ENCODE measurements at regions not wholly inside any gene's neighbourhood (a gene's known extent, or its start where the extent isn't known, plus 50 kb on each side); places are given as distances from the start of the nearest gene placed in this dataset.

DNA sequence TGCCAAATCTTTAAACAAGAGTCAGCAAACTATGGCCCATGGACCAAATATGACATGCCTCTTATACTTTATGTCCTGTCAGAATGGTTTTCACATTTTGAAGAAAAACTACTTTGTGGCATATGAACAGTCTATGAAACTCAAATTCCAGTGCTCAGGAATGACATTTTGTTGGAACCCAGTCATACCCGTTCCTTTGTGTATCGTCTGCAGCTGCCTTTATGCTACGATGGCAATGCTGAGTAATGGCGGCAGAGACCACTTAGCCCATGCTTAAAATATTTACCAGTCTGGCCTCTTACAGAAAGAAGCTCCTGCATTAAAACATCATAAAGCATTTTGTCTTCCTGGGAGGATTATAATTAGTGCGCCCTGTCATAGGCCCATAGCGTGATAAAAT, 140.5 kb upstream of the FHL2 start:
- Histone ChIP-seq H3K9me3 (ENCODE audit: control insufficient read depth, insufficient read depth, low read length) (no peaks in the 10 kb centered on the region), H3K36me3 (ENCODE audit: control insufficient read depth, insufficient read depth, low read length) (no peaks in the 10 kb centered on the region), H3K4me3 (ENCODE audit: low read length) (no peak overlapping the region), H3K4me1 (ENCODE audit: control insufficient read depth, insufficient read depth, low read length) (no peaks in the 10 kb centered on the region), H3K27ac (ENCODE audit: low read length) (no peak overlapping the region), H3K27me3 (ENCODE audit: control insufficient read depth, insufficient read depth, low read length) (no peaks in the 10 kb centered on the region)
- TF ChIP-seq, protein P1, sequence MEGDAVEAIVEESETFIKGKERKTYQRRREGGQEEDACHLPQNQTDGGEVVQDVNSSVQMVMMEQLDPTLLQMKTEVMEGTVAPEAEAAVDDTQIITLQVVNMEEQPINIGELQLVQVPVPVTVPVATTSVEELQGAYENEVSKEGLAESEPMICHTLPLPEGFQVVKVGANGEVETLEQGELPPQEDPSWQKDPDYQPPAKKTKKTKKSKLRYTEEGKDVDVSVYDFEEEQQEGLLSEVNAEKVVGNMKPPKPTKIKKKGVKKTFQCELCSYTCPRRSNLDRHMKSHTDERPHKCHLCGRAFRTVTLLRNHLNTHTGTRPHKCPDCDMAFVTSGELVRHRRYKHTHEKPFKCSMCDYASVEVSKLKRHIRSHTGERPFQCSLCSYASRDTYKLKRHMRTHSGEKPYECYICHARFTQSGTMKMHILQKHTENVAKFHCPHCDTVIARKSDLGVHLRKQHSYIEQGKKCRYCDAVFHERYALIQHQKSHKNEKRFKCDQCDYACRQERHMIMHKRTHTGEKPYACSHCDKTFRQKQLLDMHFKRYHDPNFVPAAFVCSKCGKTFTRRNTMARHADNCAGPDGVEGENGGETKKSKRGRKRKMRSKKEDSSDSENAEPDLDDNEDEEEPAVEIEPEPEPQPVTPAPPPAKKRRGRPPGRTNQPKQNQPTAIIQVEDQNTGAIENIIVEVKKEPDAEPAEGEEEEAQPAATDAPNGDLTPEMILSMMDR (IDR thresholded peaks at IDR 0.05): no peak
- DNase-seq (no peak), ATAC-seq (no peak)
- Mint-ChIP-seq H3K27me3 (ENCODE audit: low read depth in 2 of 2) (peaks cover 13 to 14% of the 10 kb centered on the region in 2 donors), H3K27ac (no peak overlapping the region), H3K4me1 (no peaks in the 10 kb centered on the region), H3K36me3 (no peaks in the 10 kb centered on the region), H3K4me3 (no peak overlapping the region), H3K9me3 (no peaks in the 10 kb centered on the region)
- intact Hi-C loops (cut with micrococcal nuclease): no loop called here
- 82% methylated on average over 6 of the region's 6 CpGs for WGBS (ENCODE audit: insufficient coverage)

DNA sequence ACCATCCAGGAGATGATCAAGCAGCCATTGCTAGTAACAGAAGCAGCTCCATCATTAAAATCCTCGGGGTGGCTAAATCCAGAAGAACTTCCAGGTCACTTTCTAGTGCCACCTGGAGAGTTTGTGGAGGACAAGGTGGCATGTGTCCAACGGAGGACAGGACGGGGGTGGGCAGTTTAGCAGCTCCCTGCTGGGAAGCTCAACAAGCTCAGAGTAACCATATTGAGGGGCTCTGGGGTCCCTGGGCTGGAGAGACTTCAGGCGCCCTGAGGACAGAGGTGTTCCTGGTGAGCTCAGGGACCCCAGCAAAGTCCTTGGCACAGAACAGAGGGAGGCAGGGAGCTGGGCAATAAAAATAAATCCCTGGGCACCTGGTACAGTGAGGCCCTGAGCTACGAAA, 140.0 kb upstream of the FHL2 start:
- peaks cover 13 to 14% of the 10 kb centered on the region in 2 donors for H3K27me3 Mint-ChIP-seq (ENCODE audit: low read depth in 2 of 2)
- H3K4me1 Mint-ChIP-seq: no peaks in the 10 kb centered on the region
- H3K9me3 Mint-ChIP-seq: no peaks in the 10 kb centered on the region
- Histone ChIP-seq H3K27ac (ENCODE audit: low read length) (no peak overlapping the region), H3K4me1 (ENCODE audit: control insufficient read depth, insufficient read depth, low read length) (no peaks in the 10 kb centered on the region), H3K36me3 (ENCODE audit: control insufficient read depth, insufficient read depth, low read length) (no peaks in the 10 kb centered on the region), H3K27me3 (ENCODE audit: control insufficient read depth, insufficient read depth, low read length) (no peaks in the 10 kb centered on the region), H3K4me3 (ENCODE audit: low read length) (no peak overlapping the region), H3K9me3 (ENCODE audit: control insufficient read depth, insufficient read depth, low read length) (no peaks in the 10 kb centered on the region)
- no peak for DNase-seq
- no peak for ATAC-seq
- intact Hi-C loops (cut with micrococcal nuclease): no loop called here
- no peak overlapping the region for H3K27ac Mint-ChIP-seq
- TF ChIP-seq, protein P1 (IDR thresholded peaks at IDR 0.05): no peak
- no peak overlapping the region for H3K4me3 Mint-ChIP-seq
- no peaks in the 10 kb centered on the region for H3K36me3 Mint-ChIP-seq
- WGBS (ENCODE audit: insufficient coverage): 88% methylated on average over 5 of the region's 5 CpGs

DNA sequence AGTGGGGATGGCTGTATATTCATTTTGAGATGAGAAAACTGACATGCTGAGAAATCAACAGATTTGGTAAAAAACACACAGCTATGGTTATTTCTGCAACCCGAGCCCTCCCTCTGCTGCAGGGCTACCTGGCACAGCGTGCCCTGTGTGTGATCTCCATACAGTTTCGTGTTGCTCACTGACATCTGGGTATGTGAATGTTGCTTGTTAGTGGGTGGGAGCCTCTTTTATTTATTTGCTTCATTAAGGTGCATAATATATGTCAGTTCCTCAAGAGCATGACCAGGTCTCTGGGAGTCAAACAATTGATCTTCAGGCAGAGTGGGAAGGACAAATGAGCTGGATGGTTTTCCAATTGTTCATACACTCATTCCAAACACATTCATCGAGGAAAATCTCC, 139.1 kb upstream of the FHL2 start:
- Mint-ChIP-seq H3K27ac (no peak overlapping the region), H3K36me3 (no peaks in the 10 kb centered on the region), H3K27me3 (ENCODE audit: low read depth in 2 of 2) (peaks cover 13 to 14% of the 10 kb centered on the region in 2 donors), H3K9me3 (no peaks in the 10 kb centered on the region), H3K4me1 (no peaks in the 10 kb centered on the region), H3K4me3 (no peak overlapping the region)
- Histone ChIP-seq H3K27ac (ENCODE audit: low read length) (no peak overlapping the region), H3K9me3 (ENCODE audit: control insufficient read depth, insufficient read depth, low read length) (no peaks in the 10 kb centered on the region), H3K36me3 (ENCODE audit: control insufficient read depth, insufficient read depth, low read length) (no peaks in the 10 kb centered on the region), H3K4me1 (ENCODE audit: control insufficient read depth, insufficient read depth, low read length) (no peaks in the 10 kb centered on the region), H3K4me3 (ENCODE audit: low read length) (no peak overlapping the region), H3K27me3 (ENCODE audit: control insufficient read depth, insufficient read depth, low read length) (no peaks in the 10 kb centered on the region)
- TF ChIP-seq, protein P1 (IDR thresholded peaks at IDR 0.05): no peak
- no peak for ATAC-seq
- 70% methylated on average over 4 of the region's 4 CpGs for WGBS (ENCODE audit: insufficient coverage)
- intact Hi-C loops (cut with micrococcal nuclease): no loop called here
- DNase-seq: no peak

DNA sequence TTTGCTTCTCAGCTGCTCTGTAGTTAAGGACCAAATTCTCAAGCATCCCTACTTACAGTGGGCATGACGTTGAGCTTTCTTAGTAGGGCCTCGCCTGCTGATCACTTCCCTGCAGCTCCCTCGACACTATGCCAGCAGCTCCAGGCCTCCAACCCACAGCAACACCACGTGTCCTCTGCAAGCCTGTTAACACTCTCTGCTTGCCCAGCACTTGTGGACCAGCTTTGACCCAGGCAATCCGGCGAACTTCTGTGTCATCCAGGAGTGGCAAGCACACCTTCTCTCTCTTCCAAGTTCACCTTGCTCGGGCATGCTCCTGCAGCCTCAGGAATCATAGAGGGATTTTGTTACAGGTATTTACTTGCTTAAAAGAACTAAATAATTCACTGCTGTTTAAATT, 138.6 kb upstream of the FHL2 start:
- TF ChIP-seq, protein P1 (IDR thresholded peaks at IDR 0.05): no peak

More for the DNA sequence above, 138.6 kb upstream of the FHL2 start:
- no peaks in the 10 kb centered on the region for H3K9me3 Mint-ChIP-seq
- no peak for DNase-seq
- Histone ChIP-seq H3K9me3 (ENCODE audit: control insufficient read depth, insufficient read depth, low read length) (no peaks in the 10 kb centered on the region), H3K4me3 (ENCODE audit: low read length) (no peak overlapping the region), H3K27ac (ENCODE audit: low read length) (no peak overlapping the region), H3K36me3 (ENCODE audit: control insufficient read depth, insufficient read depth, low read length) (no peaks in the 10 kb centered on the region), H3K4me1 (ENCODE audit: control insufficient read depth, insufficient read depth, low read length) (no peaks in the 10 kb centered on the region), H3K27me3 (ENCODE audit: control insufficient read depth, insufficient read depth, low read length) (no peaks in the 10 kb centered on the region)
- intact Hi-C loops (cut with micrococcal nuclease): no loop called here
- 77% methylated on average over 6 of the region's 7 CpGs for WGBS (ENCODE audit: insufficient coverage)
- no peak overlapping the region for H3K4me3 Mint-ChIP-seq
- H3K4me1 Mint-ChIP-seq: no peaks in the 10 kb centered on the region
- no peaks in the 10 kb centered on the region for H3K36me3 Mint-ChIP-seq
- no peak for ATAC-seq
- peaks cover 13 to 14% of the 10 kb centered on the region in 2 donors for H3K27me3 Mint-ChIP-seq (ENCODE audit: low read depth in 2 of 2)
- H3K27ac Mint-ChIP-seq: no peak overlapping the region
